Keratinocyte (primary cell): ENCODE measurements at regions not wholly inside any gene's neighbourhood (a gene's known extent, or its start where the extent isn't known, plus 50 kb on each side); places are given as distances from the start of the nearest gene placed in this dataset.

Source experiments
- EZH2 ChIP-seq: IDR thresholded peaks from one replicate; pipeline ENCODE4 v1.6.1; 2012; ENCODE audit warnings: inconsistent platforms, mild to moderate bottlenecking, low read length, moderate library complexity
- TF ChIP-seq, protein P1 (sequence below), 3 experiments: IDR thresholded peaks in 1 of 3; conservative IDR thresholded peaks in 1 of 3; optimal IDR thresholded peaks in 1 of 3; 2 replicates in 2 of 3; 3 replicates in 1 of 3; pipeline versions ENCODE3 to v1.5.1; 2011; ENCODE audit warnings: low read length in 3 of 3, mild to moderate bottlenecking in 3 of 3, moderate library complexity in 2 of 3, control low read depth in 1 of 3, inconsistent platforms in 1 of 3; ENCODE audit not compliant: insufficient read depth in 2 of 3; ENCODE audit errors: extremely low read depth in 1 of 3

DNA sequence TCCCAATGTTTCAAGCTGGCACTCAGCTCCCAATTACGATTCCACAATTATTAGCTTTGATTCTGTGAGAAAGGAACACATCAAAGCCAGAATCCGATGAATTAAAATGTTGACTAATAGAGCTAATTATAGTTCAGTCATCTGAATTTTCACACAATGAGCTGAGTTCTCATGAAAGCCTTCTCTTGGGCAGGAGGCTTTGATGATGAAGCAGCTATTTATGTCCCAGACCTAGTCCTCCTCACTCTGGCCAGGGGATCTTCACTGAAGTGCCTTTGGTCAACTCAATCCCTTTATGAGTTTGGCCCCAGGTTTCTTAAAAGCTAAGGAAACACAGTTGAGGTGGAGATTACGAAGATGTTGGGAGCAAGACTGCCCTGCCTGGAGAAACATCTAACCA is 74.7 kb upstream of the PPM1B start:
- TF ChIP-seq, protein P1, sequence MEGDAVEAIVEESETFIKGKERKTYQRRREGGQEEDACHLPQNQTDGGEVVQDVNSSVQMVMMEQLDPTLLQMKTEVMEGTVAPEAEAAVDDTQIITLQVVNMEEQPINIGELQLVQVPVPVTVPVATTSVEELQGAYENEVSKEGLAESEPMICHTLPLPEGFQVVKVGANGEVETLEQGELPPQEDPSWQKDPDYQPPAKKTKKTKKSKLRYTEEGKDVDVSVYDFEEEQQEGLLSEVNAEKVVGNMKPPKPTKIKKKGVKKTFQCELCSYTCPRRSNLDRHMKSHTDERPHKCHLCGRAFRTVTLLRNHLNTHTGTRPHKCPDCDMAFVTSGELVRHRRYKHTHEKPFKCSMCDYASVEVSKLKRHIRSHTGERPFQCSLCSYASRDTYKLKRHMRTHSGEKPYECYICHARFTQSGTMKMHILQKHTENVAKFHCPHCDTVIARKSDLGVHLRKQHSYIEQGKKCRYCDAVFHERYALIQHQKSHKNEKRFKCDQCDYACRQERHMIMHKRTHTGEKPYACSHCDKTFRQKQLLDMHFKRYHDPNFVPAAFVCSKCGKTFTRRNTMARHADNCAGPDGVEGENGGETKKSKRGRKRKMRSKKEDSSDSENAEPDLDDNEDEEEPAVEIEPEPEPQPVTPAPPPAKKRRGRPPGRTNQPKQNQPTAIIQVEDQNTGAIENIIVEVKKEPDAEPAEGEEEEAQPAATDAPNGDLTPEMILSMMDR (optimal IDR thresholded peaks at IDR 0.05 in 1 of 3, IDR thresholded peaks at IDR 0.05 in 1 of 3, conservative IDR thresholded peaks at IDR 0.05 in 1 of 3; ENCODE audit: extremely low read depth in 1 of 3, insufficient read depth in 2 of 3, low read length in 3 of 3) = no peak
- no peak for TF ChIP-seq EZH2
